Hindlimb muscle (tissue), 1 donor: ENCODE measurements at regions not wholly inside any gene's neighbourhood (a gene's known extent, or its start where the extent isn't known, plus 50 kb on each side); places are given as distances from the start of the nearest gene placed in this dataset.
"Not testable (repeated sequence)": the region's sequence is repeated elsewhere in the genome, so short reads cannot be mapped to it uniquely, and the experiment has no call there.

Experiments
- DNase-seq: peaks from one replicate; pipeline ENCODE4 v3.0.0-alpha.2; 2013

- DNase-seq, result no peak
These were observed 375.6 kb upstream of the C11orf87 start for GRCh38 chr11:109046284-109046992.

- DNase-seq, result no peak
These were observed 373.9 kb upstream of the C11orf87 start for GRCh38 chr11:109048098-109048497.

GRCh38 chr11:109051200-109051599 lies 370.8 kb upstream of the C11orf87 start:
- DNase-seq, result no peak

GRCh38 chr11:109059402-109059801 lies 362.6 kb upstream of the C11orf87 start:
- DNase-seq, result no peak

- no peak for DNase-seq
These were observed 360.6 kb upstream of the C11orf87 start for GRCh38 chr11:109061394-109061793.

GRCh38 chr11:109062445-109062844 lies 359.5 kb upstream of the C11orf87 start:
- DNase-seq, result no peak

- no peak for DNase-seq
These were observed 359.1 kb upstream of the C11orf87 start for GRCh38 chr11:109062871-109063270.

GRCh38 chr11:109064618-109065311 lies 357.2 kb upstream of the C11orf87 start:
- not testable (repeated sequence) for DNase-seq

- no peak for DNase-seq
These were observed 350.7 kb upstream of the C11orf87 start for GRCh38 chr11:109071262-109071661.

- peak; percentile 55 for DNase-seq
These were observed 350.1 kb upstream of the C11orf87 start for GRCh38 chr11:109071712-109072524.

GRCh38 chr11:109073032-109073822 lies 348.8 kb upstream of the C11orf87 start:
- no peak for DNase-seq

- DNase-seq, result no peak
These were observed 346.0 kb upstream of the C11orf87 start for GRCh38 chr11:109075976-109076375.

- no peak for DNase-seq
These were observed 345.1 kb upstream of the C11orf87 start for GRCh38 chr11:109076870-109077269.

- no peak for DNase-seq
These were observed 344.6 kb upstream of the C11orf87 start for GRCh38 chr11:109077291-109077920.

GRCh38 chr11:109085708-109086373 lies 336.1 kb upstream of the C11orf87 start:
- DNase-seq, result peak; percentile 28

- DNase-seq, result no peak
These were observed 335.1 kb upstream of the C11orf87 start for GRCh38 chr11:109086931-109087330.

- DNase-seq, result no peak
These were observed 333.9 kb upstream of the C11orf87 start for GRCh38 chr11:109088086-109088485.

GRCh38 chr11:109089144-109089543 lies 332.8 kb upstream of the C11orf87 start:
- no peak for DNase-seq

GRCh38 chr11:109093354-109093753 lies 328.6 kb upstream of the C11orf87 start:
- DNase-seq, result no peak

- DNase-seq, result no peak
These were observed 325.7 kb upstream of the C11orf87 start for GRCh38 chr11:109096266-109096665.

GRCh38 chr11:109106151-109106906 lies 315.7 kb upstream of the C11orf87 start:
- no peak for DNase-seq
